ENCODE measurements at regions not wholly inside any gene's neighbourhood (a gene's known extent, or its start where the extent isn't known, plus 50 kb on each side); places are given as distances from the start of the nearest gene placed in this dataset.

DNA sequence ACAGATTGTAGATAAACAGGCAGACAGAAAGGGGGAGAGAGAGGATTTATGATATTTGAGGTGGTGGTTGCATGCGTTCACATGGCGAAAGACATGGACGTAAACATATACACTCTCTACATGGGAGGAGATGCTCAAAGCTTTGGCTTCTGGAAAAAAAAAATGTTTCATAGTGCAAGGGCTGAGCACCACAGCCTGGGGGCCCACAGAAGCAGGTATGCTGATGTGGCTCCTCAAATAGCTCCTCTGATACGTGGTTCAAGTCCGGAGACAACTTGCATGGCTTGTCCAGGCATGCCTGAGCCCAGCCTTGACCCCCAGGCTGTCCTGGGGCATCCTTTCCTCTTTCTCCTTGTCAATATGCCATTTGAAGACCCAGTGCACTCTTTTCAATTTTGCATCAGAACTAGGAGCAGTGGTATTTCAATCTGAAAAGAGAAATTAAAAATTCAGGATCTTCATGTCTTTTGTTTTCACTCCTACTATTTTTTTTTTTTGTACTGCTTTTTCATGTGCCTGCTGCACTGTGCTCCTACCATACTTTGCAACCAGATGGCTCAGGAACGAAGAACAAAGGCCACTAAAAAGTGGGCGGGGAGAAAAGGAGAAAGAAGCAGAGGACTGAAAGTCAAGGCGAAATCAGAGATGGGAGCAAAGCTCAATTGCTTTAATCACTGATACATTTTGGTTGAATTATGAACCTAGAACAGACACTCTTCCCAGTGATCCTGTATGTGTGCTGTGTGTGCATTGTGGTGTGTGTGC is 495.7 kb upstream of the TCF4 start:
- TF ChIP-seq, protein P1, sequence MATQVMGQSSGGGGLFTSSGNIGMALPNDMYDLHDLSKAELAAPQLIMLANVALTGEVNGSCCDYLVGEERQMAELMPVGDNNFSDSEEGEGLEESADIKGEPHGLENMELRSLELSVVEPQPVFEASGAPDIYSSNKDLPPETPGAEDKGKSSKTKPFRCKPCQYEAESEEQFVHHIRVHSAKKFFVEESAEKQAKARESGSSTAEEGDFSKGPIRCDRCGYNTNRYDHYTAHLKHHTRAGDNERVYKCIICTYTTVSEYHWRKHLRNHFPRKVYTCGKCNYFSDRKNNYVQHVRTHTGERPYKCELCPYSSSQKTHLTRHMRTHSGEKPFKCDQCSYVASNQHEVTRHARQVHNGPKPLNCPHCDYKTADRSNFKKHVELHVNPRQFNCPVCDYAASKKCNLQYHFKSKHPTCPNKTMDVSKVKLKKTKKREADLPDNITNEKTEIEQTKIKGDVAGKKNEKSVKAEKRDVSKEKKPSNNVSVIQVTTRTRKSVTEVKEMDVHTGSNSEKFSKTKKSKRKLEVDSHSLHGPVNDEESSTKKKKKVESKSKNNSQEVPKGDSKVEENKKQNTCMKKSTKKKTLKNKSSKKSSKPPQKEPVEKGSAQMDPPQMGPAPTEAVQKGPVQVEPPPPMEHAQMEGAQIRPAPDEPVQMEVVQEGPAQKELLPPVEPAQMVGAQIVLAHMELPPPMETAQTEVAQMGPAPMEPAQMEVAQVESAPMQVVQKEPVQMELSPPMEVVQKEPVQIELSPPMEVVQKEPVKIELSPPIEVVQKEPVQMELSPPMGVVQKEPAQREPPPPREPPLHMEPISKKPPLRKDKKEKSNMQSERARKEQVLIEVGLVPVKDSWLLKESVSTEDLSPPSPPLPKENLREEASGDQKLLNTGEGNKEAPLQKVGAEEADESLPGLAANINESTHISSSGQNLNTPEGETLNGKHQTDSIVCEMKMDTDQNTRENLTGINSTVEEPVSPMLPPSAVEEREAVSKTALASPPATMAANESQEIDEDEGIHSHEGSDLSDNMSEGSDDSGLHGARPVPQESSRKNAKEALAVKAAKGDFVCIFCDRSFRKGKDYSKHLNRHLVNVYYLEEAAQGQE (IDR thresholded peaks at IDR 0.05; ENCODE audit: insufficient read depth in 1 of 2, low read depth in 2 of 2, low read length in 2 of 2), result no peak
- TF ChIP-seq POLR2AphosphoS5 (IDR thresholded peaks at IDR 0.05; ENCODE audit: low read depth, low read length), result no peak

Data from PFSK-1 (cell line).